ENCODE measurements at regions not wholly inside any gene's neighbourhood (a gene's known extent, or its start where the extent isn't known, plus 50 kb on each side); places are given as distances from the start of the nearest gene placed in this dataset.

DNA sequence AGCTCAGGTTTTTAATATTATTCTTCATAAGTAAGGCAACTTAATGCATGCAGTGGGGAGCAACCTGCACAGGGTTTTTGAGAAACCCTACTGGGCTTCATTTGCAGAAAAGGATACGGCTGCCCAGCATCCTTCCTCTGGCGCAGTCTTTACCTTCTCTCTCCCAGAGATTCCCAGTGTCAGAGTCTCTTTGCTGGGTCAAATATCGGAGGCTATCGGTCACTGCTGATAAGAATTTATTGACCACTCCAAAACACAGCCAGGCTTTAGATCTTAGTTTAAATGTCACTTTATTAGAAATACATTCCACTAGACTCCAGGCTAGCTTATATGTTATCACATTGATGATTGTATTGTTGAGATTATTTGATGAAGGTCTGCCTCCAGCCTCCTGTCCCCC is 147.2 kb upstream of the CPSF6 start:
- DNase-seq (ENCODE audit: low read depth) = no peak
- H3K36me3 ChIP-seq (ENCODE audit: control insufficient read depth, insufficient read depth, low read length) = no peaks in the 10 kb centered on the region
- POLR2A ChIA-PET = no interaction called here
- CTCF ChIA-PET = interaction anchor here (1.6 kb wide), 1 partner anchor 14 kb away, joined by 4 read pairs; no protein-coding TSS in a partner anchor
- peaks cover 5% of the 10 kb centered on the region for H3K27me3 ChIP-seq (ENCODE audit: control insufficient read depth, insufficient read depth, low read length)
- no peak overlapping the region for H3K4me3 ChIP-seq (ENCODE audit: low read depth, low read length)
- no peak for TF ChIP-seq CTCF (IDR thresholded peaks at IDR 0.05; ENCODE audit: insufficient read depth, low read depth, low read length)

DNA sequence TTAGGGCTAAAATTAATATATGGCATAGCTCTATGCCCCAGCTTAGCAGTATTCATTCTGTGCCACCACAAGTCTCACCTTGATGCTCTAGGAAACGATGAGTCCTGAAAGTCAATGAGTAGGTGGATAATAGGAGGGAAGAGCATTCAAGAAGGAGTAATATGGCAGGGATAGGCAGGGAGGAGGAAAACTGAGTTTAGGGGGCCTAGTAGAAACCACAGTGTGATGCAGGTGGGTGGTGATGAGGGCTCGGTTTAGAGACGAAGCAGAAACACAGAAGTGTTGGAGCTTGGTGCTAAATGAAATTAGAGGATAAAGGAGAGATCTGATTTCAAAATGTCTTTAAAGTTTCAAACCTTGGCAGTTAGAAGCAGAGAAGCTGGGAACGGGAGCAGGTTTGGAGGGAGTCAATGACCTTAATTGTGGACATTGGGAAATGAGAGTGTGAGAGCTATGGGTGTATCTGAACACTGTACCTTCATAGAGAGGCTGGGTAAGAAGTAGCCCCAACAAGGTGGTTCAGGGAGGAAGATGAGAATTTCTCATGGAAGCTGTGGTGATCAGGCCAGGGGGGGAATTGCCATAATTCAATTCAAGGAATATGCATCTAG is 144.7 kb upstream of the CPSF6 start:
- CTCF ChIA-PET = interaction anchor here (0.5 to 1.9 kb wide), 4 partner anchors 11 to 160 kb away, joined by 3 to 5 read pairs (median 4); no protein-coding TSS in a partner anchor
- no peak overlapping the region for H3K4me3 ChIP-seq (ENCODE audit: low read depth, low read length)
- no peak for TF ChIP-seq CTCF (IDR thresholded peaks at IDR 0.05; ENCODE audit: insufficient read depth, low read depth, low read length)
- peaks cover 3% of the 10 kb centered on the region for H3K27me3 ChIP-seq (ENCODE audit: control insufficient read depth, insufficient read depth, low read length)
- H3K36me3 ChIP-seq (ENCODE audit: control insufficient read depth, insufficient read depth, low read length) = no peaks in the 10 kb centered on the region
- POLR2A ChIA-PET = no interaction called here
- no peak for DNase-seq (ENCODE audit: low read depth)

GRCh38 chr12:69095765-69096477 is 143.4 kb upstream of the CPSF6 start:
- Histone ChIP-seq H3K27me3 (ENCODE audit: control insufficient read depth, insufficient read depth, low read length) (peaks cover 1% of the 10 kb centered on the region; the same call in 1 of the 2 replicates), H3K36me3 (ENCODE audit: control insufficient read depth, insufficient read depth, low read length) (no peaks in the 10 kb centered on the region), H3K4me3 (ENCODE audit: low read depth, low read length) (no peak overlapping the region)
- TF ChIP-seq CTCF (IDR thresholded peaks at IDR 0.05; ENCODE audit: insufficient read depth, low read depth, low read length) = no peak
- ChIA-PET CTCF (interaction anchor here (0.6 to 1.9 kb wide), 3 partner anchors 10 to 61 kb away, joined by 3 to 5 read pairs (median 3); no protein-coding TSS in a partner anchor), POLR2A (no interaction called here)
- DNase-seq (ENCODE audit: low read depth) = no peak

- ChIA-PET CTCF (interaction anchor here (1.1 kb wide), 1 partner anchor 58 kb away, joined by 3 read pairs; no protein-coding TSS in a partner anchor), POLR2A (no interaction called here)
- Histone ChIP-seq H3K36me3 (ENCODE audit: control insufficient read depth, insufficient read depth, low read length) (no peaks in the 10 kb centered on the region), H3K4me3 (ENCODE audit: low read depth, low read length) (no peak overlapping the region), H3K27me3 (ENCODE audit: control insufficient read depth, insufficient read depth, low read length) (peaks cover 1% of the 10 kb centered on the region; the same call in 1 of the 2 replicates)
- DNase-seq (ENCODE audit: low read depth) = no peak
- no peak for TF ChIP-seq CTCF (IDR thresholded peaks at IDR 0.05; ENCODE audit: insufficient read depth, low read depth, low read length)
Measured at GRCh38 chr12:69096669-69097335, 142.6 kb upstream of the CPSF6 start.
